DMS53 (cell line): ENCODE measurements at regions not wholly inside any gene's neighbourhood (a gene's known extent, or its start where the extent isn't known, plus 50 kb on each side); places are given as distances from the start of the nearest gene placed in this dataset.
"Not testable (repeated sequence)": the region's sequence is repeated elsewhere in the genome, so short reads cannot be mapped to it uniquely, and the experiment has no call there.

Source experiments
- DNase-seq: peaks from one replicate; lab custom pipeline; 2025; lab: John Stamatoyannopoulos, UW

DNA sequence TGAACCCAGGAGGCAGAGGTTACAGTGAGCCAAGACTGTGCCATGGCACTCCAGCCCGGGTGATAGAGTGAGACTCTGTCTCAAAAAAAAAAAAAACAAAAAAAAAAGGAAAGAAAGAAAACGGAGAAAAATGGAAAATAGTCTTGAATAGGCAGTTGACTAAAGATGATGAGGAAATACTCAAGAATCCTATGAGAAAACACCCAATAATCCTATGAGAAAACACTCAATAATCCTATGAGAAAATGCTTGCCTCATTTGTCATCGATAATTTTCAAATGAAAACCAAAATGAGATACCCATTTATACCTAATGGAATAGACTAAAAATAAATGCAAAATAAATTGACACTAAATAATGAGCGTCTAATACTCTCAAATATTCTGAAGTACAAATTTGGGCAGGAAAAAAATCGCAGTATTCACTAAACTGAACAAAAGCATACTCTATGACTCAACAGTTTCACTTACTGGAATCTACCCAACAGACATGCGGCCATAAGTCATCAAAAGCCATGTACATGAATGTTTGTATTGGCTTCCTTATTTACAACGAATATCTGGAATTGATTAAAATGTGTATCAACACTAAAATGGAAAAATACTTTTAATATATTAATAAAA, 733.9 kb upstream of the CHRM3 start:
- DNase-seq, result no peak

DNA sequence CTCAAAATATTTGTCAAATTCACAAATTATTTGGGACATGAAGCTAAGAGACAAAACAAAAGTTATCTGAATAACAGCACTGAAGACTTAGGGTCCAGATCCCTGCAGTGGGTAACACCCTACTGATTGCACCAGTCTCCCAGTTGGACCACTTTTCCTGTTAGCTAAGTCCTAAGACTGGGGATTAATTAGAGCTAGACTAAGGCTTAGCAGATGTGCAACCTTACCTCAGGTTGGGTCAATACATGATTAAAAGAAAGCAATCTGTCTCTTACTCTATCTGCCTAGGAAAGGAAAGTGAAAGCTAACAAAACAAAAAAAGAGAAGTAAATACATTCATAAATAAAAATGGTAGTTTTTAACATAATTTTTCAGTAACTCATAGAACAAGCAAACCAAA, 737.2 kb upstream of the CHRM3 start:
- DNase-seq, result no peak

DNA sequence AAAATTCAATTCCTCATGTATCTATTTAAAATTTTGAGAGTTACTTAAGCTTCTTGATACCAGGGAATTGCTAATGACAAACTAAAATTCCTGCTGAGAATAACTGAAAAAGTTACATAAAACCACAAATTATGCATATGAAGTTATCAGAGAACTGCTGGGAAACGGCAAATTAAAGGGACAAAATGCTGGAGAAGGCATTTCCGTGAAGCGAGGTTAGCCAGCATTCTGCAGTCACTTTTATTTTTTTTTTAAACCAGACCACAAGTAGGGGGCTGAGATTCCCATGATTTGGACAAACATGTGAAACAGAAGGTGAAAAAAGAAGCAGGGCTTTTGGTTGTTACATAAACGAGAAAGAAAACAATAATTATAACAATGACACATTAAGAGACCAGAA, 737.6 kb upstream of the CHRM3 start:
- no peak for DNase-seq

DNA sequence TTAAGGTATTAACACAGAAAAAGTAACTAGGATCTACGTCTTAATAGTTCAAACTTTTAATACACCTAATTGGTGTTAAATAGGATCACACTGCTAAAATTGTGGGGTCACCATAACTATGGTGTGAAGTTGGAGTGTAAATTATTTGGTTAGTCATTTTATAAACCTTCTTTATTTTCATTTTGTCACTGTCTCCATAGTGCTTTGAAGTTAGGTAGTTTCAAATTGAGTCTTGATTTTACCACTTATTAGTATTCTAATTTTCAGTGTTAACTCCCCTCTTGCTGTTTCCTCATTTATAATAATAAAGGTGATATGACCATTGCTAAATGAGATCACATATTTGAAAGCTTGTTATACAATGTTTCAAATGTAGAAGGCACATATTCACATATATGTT, 738.1 kb upstream of the CHRM3 start:
- DNase-seq, result no peak

GRCh38 chr1:238647877-238648276, 738.5 kb upstream of the CHRM3 start:
- no peak for DNase-seq

- no peak for DNase-seq
These were observed 744.1 kb upstream of the CHRM3 start for GRCh38 chr1:238642231-238642630.

DNA sequence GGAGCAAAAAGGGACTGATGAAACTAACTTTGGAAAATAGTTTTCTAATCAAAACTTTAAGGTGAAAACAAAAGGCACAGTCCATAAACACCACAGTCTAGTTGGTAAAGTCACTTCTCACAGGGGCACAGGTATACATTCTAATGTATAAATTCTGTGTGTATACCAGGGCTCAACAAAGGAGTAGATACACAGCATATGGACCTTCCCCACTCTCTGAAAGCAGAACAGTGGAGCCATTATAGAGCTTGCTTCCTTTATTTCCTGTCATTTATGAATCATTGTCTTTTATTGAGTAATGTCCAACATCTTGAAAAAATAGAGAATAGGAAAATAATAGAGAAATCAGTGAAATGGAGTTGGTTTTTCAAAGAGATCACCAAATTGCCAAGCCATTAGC, 746.5 kb upstream of the CHRM3 start:
- DNase-seq, result no peak

- no peak for DNase-seq
These were observed 737.4 kb upstream of the ZP4 start for GRCh38 chr1:238628110-238628509.

DNA sequence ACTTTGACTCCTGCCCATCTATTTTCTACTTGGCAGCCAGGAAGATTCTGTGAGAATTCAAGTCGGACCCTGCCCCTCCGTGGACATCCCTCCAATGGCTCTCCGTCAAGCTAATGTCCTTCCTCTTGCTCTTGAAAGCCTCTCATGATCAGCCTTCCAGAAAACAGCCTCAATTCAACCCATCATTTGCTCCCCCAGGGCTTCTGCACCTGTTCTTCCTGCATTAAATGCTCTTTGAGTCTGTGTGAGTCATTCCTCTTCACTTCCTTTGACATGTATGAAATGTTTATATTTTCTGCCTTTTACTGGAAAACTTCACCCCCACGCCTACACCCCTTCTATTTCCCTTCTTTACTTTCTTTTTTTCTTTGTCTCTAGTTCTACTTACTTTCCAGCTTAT, 734.1 kb upstream of the ZP4 start:
- peak; percentile 82 for DNase-seq

GRCh38 chr1:238621405-238621804, 730.7 kb upstream of the ZP4 start:
- no peak for DNase-seq

GRCh38 chr1:238619652-238620051, 728.9 kb upstream of the ZP4 start:
- DNase-seq, result no peak

- no peak for DNase-seq
These were observed 720.7 kb upstream of the ZP4 start for GRCh38 chr1:238611406-238611805.

GRCh38 chr1:238608144-238608543, 717.4 kb upstream of the ZP4 start:
- DNase-seq, result no peak

- DNase-seq, result no peak
These were observed 716.2 kb upstream of the ZP4 start for GRCh38 chr1:238606896-238607295.

DNA sequence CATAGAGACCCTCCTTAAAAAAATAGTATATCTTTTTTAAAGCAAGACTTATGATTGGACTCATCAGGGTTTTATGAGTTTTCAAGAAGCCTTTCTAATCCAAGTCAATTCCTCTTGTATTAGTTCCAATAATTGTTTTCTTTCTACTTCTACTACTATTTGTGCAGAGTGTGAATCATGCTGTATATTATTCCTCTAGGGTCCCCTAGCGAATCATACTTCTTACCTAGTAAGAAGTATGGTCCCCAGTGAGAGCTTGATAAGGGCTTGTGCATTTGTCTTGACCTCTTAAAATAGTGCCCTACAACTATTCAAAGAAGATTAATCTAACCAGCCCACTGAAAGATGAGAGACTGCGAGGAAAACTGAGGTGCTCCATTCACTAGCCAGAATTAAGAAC, 715.7 kb upstream of the ZP4 start:
- no peak for DNase-seq

DNA sequence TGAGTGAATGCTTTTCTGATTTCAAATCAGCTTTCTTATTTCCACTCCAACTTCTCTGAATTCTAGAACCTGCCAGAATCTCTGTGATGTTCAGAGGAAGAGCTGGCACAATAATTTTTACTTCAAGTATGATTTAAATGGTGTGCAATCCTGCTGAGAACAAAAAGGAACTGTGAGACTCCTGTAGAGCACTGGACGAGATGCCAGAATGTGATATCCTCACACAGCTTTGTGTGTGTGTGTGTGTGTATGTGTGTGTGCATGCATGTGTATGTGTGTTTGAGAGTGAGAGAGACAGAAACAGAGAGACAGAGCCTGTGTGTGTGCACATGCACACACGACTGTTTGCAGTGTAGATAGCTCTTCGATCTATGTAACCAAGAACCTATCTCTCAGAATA, 713.6 kb upstream of the ZP4 start:
- no peak for DNase-seq

GRCh38 chr1:238601604-238602003, 710.9 kb upstream of the ZP4 start:
- not testable (repeated sequence) for DNase-seq

DNA sequence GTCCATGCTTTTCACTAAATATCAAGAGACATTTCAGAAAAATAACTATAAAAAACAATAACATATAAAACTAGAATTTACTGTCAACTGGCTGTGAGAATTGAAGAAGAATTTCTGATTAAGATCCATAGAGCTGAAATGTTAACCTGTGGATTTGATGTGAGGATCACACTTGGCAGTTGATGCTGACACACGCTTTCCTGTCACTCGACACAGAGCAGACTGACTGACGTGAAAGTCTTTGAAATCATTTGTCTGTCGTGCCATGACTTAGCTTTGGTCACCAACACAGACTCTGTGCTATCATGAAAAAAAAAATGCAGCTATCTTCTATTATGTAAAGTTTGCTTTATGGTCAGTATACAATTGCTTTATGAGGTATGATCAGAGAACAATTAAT, 706.0 kb upstream of the ZP4 start:
- no peak for DNase-seq

DNA sequence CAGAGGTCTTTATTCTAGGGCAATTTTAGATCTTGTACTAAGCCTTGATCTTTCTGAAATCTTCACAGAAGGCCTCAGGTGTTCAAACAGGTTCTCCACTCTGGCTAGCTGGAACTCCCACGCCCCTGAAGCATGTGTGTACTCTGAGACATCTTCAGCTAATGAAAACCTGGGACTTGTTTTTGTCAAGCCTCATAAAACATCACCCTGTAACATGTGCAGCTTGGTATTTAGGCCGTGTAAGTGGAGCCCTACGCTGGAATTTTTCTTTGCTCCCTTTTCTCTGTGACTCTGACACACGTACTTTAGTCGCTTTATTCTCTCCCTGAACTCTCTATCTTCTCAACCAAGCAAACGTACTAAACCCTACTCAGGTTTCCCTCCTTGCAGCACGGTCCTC, 701.9 kb upstream of the ZP4 start:
- no peak for DNase-seq

DNA sequence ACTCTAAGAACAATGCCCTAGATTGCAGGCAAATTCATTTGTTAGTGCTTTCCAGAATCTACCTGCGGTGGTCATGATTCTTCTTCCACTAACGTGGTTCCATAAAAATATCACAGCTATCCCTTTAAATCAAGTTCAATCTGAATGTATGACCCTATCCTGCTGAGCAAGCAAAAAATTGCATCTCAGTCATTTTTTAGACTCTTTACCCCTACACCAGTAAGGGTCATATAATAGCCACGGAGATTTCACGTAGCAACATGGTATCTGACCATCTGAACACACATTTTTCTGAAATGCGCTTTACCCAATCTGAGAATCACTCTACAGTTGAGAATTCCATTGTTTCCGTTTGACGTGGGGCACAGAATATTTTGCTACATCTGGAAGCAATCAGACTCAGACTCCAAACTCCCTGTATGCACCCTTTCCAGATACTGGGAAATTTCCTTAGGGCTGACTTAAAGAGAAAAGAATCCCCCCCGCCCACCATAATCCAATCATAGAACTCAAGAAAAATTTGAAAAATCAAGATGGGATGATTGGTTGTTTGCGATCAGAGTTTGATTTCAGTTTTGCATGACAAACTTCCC, 699.2 kb upstream of the ZP4 start:
- no peak for DNase-seq

DNA sequence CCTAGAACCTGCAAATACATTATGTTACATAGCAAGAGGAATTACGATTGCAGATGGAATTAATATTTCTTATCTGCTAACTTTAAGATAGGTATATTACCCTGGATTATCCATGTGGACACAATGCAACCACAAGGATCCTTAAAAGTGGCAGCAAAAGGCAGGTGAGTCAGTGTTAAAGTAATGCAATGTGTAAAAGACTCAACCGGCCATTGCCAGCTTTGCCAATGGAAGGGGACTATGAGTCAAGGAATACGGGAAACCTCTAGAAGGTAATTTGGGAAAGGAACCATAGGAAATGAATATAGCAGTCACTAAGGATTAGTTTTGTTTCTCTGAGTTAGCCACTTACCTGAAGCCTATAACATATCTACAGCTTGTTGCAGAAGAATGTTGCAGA, 692.1 kb upstream of the ZP4 start:
- no peak for DNase-seq

DNA sequence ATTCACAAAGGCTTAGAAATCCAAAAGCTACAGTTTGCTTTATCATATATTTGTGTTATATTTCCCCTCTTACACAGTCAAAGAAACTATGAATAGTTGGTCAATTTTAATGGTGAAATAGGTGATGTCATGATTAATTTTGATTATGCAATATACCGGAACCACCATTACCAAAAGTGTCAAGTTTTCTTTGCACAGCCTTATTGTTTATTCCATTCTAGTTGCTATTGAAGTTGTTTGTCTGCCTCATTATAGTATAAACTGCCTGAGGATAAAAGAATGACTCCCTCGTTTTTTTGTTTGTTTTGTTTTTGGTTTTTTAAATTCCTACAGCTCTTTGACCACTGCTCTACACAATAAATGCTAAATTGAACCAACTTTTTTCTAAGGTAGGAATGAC, 690.6 kb upstream of the ZP4 start:
- no peak for DNase-seq

DNA sequence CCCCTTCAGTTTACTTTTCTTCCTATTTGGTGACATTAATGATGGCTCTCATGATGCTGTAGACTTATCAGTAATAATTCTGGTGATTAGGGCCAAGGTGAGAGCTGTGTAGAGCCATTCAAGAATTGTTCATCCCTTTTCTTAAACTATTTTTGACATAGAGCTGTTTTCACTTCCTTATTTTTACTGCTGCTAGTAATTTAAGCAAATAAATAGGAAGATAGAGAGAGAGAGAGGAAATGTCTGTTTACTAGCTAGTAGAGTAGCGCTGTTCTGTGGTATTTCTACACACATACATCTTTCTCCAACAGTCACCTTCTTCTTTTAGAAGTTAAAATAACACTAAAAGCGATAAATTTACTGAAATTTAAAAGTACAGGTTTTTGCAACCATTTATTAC, 678.0 kb upstream of the ZP4 start:
- DNase-seq, result no peak

- no peak for DNase-seq
These were observed 671.6 kb upstream of the ZP4 start for GRCh38 chr1:238562341-238562740.
